ENCODE measurements at regions not wholly inside any gene's neighbourhood (a gene's known extent, or its start where the extent isn't known, plus 50 kb on each side); places are given as distances from the start of the nearest gene placed in this dataset.

GRCh38 chr22:27223317-27224177 is 566.2 kb downstream of the MIAT start:
- Histone ChIP-seq H3K4me3 (ENCODE audit: insufficient read depth, low read depth, low read length) (no peak overlapping the region), H3K36me3 (replicated peaks; ENCODE audit: control insufficient read depth, insufficient read depth, low read length) (no peaks in the 10 kb centered on the region), H3K27me3 (ENCODE audit: control insufficient read depth, insufficient read depth, low read length) (no peaks in the 10 kb centered on the region)
- no peak for DNase-seq

GRCh38 chr22:27224485-27225374 is 567.3 kb downstream of the MIAT start:
- H3K4me3 ChIP-seq (ENCODE audit: insufficient read depth, low read depth, low read length), result no peak overlapping the region
- DNase-seq, result no peak

GRCh38 chr22:27226666-27227065 is 569.3 kb downstream of the MIAT start:
- Histone ChIP-seq H3K27me3 (ENCODE audit: control insufficient read depth, insufficient read depth, low read length) (no peaks in the 10 kb centered on the region), H3K4me3 (ENCODE audit: insufficient read depth, low read depth, low read length) (no peak overlapping the region), H3K36me3 (replicated peaks; ENCODE audit: control insufficient read depth, insufficient read depth, low read length) (no peaks in the 10 kb centered on the region)
- DNase-seq, result no peak

More at GRCh38 chr22:27224485-27225374, 567.3 kb downstream of the MIAT start:
- Histone ChIP-seq H3K36me3 (replicated peaks; ENCODE audit: control insufficient read depth, insufficient read depth, low read length) (no peaks in the 10 kb centered on the region), H3K27me3 (ENCODE audit: control insufficient read depth, insufficient read depth, low read length) (no peaks in the 10 kb centered on the region)

- Histone ChIP-seq H3K4me3 (ENCODE audit: insufficient read depth, low read depth, low read length) (no peak overlapping the region), H3K27me3 (ENCODE audit: control insufficient read depth, insufficient read depth, low read length) (no peaks in the 10 kb centered on the region), H3K36me3 (replicated peaks; ENCODE audit: control insufficient read depth, insufficient read depth, low read length) (no peaks in the 10 kb centered on the region)
- DNase-seq, result no peak
These were observed 571.4 kb downstream of the MIAT start for GRCh38 chr22:27228771-27229170.

GRCh38 chr22:27230189-27230588 is 571.4 kb downstream of the MN1 start:
- Histone ChIP-seq H3K27me3 (ENCODE audit: control insufficient read depth, insufficient read depth, low read length) (no peaks in the 10 kb centered on the region), H3K36me3 (replicated peaks; ENCODE audit: control insufficient read depth, insufficient read depth, low read length) (no peaks in the 10 kb centered on the region), H3K4me3 (ENCODE audit: insufficient read depth, low read depth, low read length) (no peak overlapping the region)
- DNase-seq, result no peak

GRCh38 chr22:27231266-27231665 is 570.3 kb downstream of the MN1 start:
- Histone ChIP-seq H3K36me3 (replicated peaks; ENCODE audit: control insufficient read depth, insufficient read depth, low read length) (no peaks in the 10 kb centered on the region), H3K27me3 (ENCODE audit: control insufficient read depth, insufficient read depth, low read length) (no peaks in the 10 kb centered on the region), H3K4me3 (ENCODE audit: insufficient read depth, low read depth, low read length) (no peak overlapping the region)
- no peak for DNase-seq

GRCh38 chr22:27232077-27232476 is 569.5 kb downstream of the MN1 start:
- no peaks in the 10 kb centered on the region for H3K36me3 ChIP-seq (replicated peaks; ENCODE audit: control insufficient read depth, insufficient read depth, low read length)
- no peak for DNase-seq
- H3K4me3 ChIP-seq (ENCODE audit: insufficient read depth, low read depth, low read length), result no peak overlapping the region
- no peaks in the 10 kb centered on the region for H3K27me3 ChIP-seq (ENCODE audit: control insufficient read depth, insufficient read depth, low read length)

- Histone ChIP-seq H3K27me3 (ENCODE audit: control insufficient read depth, insufficient read depth, low read length) (no peaks in the 10 kb centered on the region), H3K36me3 (replicated peaks; ENCODE audit: control insufficient read depth, insufficient read depth, low read length) (no peaks in the 10 kb centered on the region), H3K4me3 (ENCODE audit: insufficient read depth, low read depth, low read length) (no peak overlapping the region)
- no peak for DNase-seq
These were observed 564.3 kb downstream of the MN1 start for GRCh38 chr22:27237080-27237741.

GRCh38 chr22:27238935-27239510 is 562.5 kb downstream of the MN1 start:
- no peak for DNase-seq
- H3K27me3 ChIP-seq (ENCODE audit: control insufficient read depth, insufficient read depth, low read length), result no peaks in the 10 kb centered on the region

GRCh38 chr22:27239520-27239919 is 562.0 kb downstream of the MN1 start:
- DNase-seq, result no peak
- H3K27me3 ChIP-seq (ENCODE audit: control insufficient read depth, insufficient read depth, low read length), result no peaks in the 10 kb centered on the region
- H3K4me3 ChIP-seq (ENCODE audit: insufficient read depth, low read depth, low read length), result no peak overlapping the region
- H3K36me3 ChIP-seq (replicated peaks; ENCODE audit: control insufficient read depth, insufficient read depth, low read length), result no peaks in the 10 kb centered on the region

More at GRCh38 chr22:27238935-27239510, 562.5 kb downstream of the MN1 start:
- no peaks in the 10 kb centered on the region for H3K36me3 ChIP-seq (replicated peaks; ENCODE audit: control insufficient read depth, insufficient read depth, low read length)
- no peak overlapping the region for H3K4me3 ChIP-seq (ENCODE audit: insufficient read depth, low read depth, low read length)

GRCh38 chr22:27240298-27241075 is 561.1 kb downstream of the MN1 start:
- no peak for DNase-seq
- no peak overlapping the region for H3K4me3 ChIP-seq (ENCODE audit: insufficient read depth, low read depth, low read length)
- no peaks in the 10 kb centered on the region for H3K27me3 ChIP-seq (ENCODE audit: control insufficient read depth, insufficient read depth, low read length)
- no peaks in the 10 kb centered on the region for H3K36me3 ChIP-seq (replicated peaks; ENCODE audit: control insufficient read depth, insufficient read depth, low read length)

GRCh38 chr22:27241430-27242321 is 559.9 kb downstream of the MN1 start:
- no peak for DNase-seq
- H3K27me3 ChIP-seq (ENCODE audit: control insufficient read depth, insufficient read depth, low read length), result no peaks in the 10 kb centered on the region
- H3K4me3 ChIP-seq (ENCODE audit: insufficient read depth, low read depth, low read length), result no peak overlapping the region
- no peaks in the 10 kb centered on the region for H3K36me3 ChIP-seq (replicated peaks; ENCODE audit: control insufficient read depth, insufficient read depth, low read length)

GRCh38 chr22:27242474-27242873 is 559.1 kb downstream of the MN1 start:
- no peak for DNase-seq
- Histone ChIP-seq H3K27me3 (ENCODE audit: control insufficient read depth, insufficient read depth, low read length) (no peaks in the 10 kb centered on the region), H3K36me3 (replicated peaks; ENCODE audit: control insufficient read depth, insufficient read depth, low read length) (no peaks in the 10 kb centered on the region), H3K4me3 (ENCODE audit: insufficient read depth, low read depth, low read length) (no peak overlapping the region)

Measured in H7 (cell line).